ENCODE measurements at regions not wholly inside any gene's neighbourhood (a gene's known extent, or its start where the extent isn't known, plus 50 kb on each side); places are given as distances from the start of the nearest gene placed in this dataset.
"Not testable (repeated sequence)": the region's sequence is repeated elsewhere in the genome, so short reads cannot be mapped to it uniquely, and the experiment has no call there.

GRCh38 chr2:125642032-125642431 lies 1013.9 kb upstream of the GYPC start:
- DNase-seq = no peak

DNA sequence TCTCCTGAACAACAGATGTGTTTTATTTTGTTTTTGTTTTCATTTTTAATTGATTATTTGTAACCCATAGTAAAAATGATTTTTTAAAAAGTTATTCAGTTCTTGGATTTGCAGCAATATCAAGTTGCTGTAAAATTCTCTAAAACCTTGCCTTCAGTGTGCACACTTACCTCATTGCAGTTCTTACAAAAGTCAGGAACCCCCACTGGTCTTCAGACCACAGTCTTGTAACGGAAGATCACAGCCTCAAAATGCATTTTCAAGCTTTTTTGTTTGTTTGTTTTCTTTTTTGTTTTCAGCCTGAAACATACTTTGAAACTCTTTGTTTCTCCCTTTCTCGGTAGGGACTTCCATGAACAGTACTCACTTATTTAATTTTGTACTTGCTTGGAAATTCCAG lies 1012.8 kb upstream of the GYPC start:
- DNase-seq = no peak

GRCh38 chr2:125643585-125643984 lies 1012.4 kb upstream of the GYPC start:
- no peak for DNase-seq

DNA sequence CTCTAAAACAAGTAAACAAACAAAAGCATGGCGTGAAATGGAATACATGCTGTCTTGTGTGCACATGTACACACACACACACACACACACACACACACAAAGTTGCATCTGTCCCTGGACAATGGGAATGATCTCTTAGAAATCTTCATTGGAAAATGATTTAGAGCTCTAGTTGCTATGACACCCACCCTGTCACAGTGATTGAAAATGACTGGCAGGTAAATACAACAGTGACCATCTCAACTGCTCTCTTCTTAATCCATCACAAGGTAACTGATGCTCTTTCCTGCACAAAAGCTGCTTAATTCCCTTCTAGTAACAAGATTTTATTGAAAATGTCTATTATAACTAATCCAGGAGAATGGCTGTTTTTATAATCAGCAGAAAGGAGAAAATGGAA lies 1011.7 kb upstream of the GYPC start:
- no peak for DNase-seq

GRCh38 chr2:125652280-125652679 lies 1003.7 kb upstream of the GYPC start:
- no peak for DNase-seq

DNA sequence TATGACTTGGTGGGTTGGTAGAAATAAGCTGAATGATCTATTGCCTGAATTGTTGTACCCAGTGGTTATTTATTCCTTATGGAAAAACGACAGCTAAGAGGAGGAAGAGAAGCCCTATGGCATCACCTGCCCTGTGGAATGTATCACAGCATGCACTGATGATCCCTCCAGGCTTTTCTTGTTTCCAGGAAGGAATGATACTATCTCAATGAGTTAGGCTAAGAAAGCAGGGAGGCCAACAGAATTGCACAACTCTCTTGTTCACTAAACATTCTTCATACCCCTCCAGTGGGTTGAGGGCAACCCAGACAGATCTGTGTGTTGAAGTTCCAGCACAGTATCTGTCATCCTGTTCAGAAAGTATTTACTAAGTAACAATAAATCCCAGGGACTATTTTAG lies 1001.7 kb upstream of the GYPC start:
- DNase-seq = no peak

DNA sequence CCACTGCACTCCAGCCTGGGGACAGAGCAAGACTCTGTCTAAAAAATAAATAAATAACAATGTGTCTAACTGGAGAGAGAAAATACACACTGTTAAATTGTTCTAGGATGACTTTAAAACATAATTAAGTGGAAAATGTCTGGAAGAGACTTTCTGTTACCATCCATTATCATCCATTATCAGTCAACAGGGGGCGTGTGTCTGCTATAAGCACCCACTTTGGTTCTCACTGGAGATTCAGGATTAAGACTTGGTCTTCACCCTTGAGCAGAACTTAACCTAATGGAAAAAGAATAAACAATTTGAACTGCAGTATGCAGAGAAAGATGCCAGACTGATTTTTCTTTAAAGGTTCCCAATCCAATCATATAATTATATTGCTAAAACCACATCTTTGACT lies 999.8 kb upstream of the GYPC start:
- no peak for DNase-seq

DNA sequence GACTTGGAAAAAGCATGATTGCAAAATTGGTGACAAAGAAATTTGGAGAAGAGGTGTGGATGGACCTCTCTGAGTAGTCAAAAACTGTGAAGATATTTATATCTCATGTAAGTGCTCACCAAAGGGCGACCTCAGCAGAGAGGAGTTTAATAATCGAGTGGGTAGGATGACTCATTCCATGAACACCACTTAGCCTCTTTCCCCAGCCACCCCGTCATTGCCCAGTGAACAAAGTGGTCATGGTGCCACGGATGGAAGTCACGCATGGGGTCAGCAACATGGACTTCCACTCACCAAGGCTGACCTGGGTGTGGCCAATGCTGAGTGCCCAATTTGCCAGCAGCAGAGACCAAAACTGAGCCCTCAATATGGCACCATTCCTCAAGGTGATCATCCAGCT lies 997.4 kb upstream of the GYPC start:
- DNase-seq = no peak

DNA sequence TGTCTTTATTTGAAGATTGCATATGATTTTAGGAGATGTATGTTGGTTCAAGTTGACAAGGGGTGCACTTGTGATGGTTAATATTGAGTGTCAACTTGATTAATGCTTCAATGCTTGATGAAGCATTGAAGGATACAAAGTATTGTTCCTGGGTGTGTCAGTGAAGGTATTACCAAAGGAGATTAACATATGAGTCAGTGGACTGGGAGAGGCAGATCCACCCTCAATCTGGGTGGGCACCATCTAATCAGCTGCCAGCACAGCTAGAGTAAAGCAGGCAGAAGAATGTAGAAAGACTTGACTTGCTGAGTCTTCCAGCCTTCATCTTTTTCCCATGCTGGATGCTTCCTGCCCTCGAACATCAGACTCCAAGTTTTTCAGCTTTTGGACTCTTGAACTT lies 995.6 kb upstream of the GYPC start:
- DNase-seq = not testable (repeated sequence)

DNA sequence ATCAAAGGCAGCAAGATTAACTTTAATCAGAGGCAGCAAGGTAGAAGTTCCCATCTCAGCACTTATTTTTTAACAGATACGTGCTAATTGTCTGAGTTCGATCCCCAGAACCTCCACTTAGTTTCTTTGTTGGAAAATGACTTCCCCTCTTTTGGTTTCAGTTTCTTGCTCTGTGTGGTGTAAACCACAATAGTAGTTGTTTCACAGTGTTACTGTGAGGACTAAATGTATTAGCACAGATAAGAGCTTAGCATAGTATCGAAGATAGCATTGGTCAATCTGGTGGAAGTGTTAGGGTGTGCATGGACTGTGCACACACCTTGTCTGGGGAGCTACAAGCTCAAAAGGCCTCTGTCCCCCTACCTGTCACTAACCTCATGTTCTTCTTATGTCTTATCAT lies 988.3 kb upstream of the GYPC start:
- DNase-seq = no peak

- DNase-seq = no peak
Measured at GRCh38 chr2:125679903-125680302, 976.1 kb upstream of the GYPC start.

DNA sequence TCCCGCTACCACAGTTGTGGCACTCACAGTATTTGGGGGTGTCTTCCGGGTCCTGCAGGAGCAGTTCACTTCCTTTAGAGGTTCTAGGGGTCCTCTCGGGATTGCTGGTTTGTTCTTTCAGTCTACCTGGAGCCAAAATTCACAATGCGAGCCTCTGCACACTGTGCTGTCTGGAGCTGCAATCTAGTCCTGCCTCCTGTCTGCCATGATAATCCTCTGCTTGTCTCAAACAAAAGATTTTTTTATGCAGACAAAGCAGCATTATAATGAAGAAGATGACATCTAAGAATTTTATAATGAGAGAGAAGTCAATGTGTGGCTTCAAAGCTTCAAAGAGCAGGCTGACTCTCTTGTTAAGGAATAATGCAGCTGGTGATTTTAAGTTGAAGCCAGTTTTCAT lies 975.1 kb upstream of the GYPC start:
- no peak for DNase-seq

DNA sequence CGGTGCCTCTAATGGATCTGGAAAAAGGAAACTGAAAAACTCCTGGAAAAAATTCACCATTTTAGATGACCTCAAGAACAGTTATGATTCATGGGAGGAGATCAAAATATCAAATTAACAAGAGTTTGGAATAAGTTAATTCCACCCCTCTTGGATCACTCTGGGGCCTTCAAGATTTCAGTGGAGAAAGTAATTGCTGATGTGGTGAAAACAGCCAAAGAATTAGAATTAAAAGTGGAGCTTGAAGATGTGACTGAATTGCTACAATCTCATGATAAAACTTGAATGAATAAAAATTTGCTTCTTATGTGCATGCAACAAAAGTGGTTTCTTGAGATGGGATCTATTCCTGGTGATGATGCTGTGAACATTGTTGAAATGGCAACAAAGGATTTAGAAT lies 974.4 kb upstream of the GYPC start:
- DNase-seq = no peak

GRCh38 chr2:125681976-125682805 lies 973.8 kb upstream of the GYPC start:
- no peak for DNase-seq

DNA sequence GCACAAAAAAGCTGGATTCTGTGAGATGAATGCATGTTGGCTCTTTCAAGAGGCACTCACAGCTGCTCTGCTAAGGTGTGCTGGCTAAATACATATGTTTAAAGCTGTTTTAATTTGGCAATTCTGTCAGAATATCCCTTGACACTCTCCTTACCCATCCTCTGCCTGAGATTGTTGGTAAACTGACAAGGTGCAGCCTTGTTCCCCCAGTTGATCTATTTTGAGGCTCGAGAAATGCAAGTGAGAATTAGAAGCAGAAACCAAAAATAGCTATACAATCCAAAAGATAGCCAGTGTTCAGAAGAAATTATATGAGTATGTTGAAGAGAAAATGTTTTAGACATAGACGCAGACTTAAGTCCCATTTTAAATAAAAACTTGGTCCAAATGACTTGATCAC lies 971.7 kb upstream of the GYPC start:
- no peak for DNase-seq

- no peak for DNase-seq
Measured at GRCh38 chr2:125684932-125685331, 971.0 kb upstream of the GYPC start.

DNA sequence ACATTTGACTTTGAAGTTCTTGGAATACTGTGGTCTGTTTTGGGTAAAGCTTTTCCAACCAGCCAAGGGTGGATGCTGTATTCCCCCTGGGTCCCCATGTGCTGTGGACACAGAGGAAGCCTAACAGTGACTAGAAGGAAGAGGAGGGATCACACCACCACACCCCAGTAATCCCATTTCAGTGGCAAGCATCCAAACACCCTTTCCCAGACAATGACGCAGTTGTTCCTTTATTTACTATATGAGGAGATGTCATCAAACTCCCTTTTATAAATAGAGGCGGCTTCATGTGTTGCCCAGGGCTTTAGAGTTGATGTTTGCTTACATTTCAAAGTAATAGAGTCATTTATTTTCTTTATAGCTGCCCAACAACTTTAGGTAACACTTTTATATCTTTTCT lies 959.4 kb upstream of the GYPC start:
- DNase-seq = peak; percentile 74

DNA sequence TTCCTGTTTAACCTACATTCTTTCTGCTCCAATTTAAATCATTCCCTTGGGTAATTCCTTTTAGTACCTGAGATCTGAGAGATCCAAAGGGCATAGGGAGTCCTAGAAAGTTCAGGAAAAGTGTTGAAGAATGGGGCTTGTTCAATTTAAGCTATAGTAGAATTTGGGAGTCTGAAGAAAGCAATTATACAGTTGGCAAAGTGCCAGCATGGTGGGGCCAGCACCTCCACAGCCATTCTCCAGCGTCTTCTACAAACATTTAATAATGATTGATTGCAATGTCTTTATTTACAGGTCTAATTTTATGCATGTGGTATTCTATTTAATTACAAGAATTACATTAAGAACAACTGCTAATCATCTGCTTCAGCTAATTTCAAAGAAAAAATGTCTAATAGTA lies 957.7 kb upstream of the GYPC start:
- DNase-seq = no peak

DNA sequence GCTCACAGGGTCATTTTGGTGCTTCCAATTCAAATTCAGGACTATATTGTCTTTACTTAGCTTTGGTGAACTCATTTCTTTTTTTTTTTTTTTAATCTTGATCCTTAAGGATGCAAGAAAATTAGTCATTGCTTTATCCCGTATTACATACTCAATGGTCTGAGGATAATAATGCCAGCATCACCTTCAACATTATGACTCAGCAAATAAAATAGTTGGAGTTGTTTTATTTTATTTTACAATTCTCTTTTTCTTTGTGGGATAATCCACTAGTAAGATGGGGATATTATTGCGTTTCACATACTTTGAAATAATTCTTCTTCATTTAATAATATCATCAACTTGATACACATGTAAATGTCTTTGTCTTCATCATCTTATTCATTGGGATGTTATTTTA lies 954.9 kb upstream of the GYPC start:
- no peak for DNase-seq

GRCh38 chr2:125707611-125708010 lies 948.3 kb upstream of the GYPC start:
- DNase-seq = no peak

DNA sequence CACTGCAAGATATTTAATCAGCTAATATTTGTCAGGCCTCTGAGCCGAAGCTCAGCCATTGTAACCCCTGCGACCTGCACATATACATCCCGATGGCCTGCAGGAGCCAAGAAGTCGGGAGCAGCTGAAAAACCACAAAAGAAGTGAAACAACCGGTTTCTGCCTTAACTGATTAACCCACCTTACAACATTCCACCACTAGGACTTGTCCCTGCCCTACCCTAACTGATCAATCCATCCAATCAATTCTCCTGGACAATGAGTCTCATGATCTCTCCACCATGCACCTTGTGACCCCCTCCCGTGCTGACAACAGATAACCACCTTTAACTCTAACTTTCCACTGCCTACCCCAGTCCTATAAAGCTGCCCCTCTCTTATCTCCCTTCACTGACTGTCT lies 945.4 kb upstream of the GYPC start:
- no peak for DNase-seq

DNA sequence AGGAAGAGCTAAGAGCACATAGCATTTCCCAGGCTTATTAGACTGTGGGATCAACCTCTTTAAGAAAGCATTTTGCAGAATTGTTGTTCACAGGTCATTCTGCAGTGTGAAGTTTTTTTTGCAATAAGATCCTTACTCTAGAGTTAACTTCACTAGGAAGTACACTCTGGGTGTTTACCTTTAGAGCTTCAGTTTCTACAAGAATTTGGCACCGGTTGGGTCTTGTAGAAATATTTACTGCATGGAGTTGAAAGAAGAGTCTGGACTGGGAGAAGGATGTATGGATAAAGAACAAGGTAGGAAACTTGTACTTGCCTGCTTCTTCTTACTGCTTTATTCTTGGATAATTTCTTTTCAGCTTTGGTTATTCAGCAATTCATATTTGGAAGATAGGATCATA lies 944.9 kb upstream of the GYPC start:
- no peak for DNase-seq

DNA sequence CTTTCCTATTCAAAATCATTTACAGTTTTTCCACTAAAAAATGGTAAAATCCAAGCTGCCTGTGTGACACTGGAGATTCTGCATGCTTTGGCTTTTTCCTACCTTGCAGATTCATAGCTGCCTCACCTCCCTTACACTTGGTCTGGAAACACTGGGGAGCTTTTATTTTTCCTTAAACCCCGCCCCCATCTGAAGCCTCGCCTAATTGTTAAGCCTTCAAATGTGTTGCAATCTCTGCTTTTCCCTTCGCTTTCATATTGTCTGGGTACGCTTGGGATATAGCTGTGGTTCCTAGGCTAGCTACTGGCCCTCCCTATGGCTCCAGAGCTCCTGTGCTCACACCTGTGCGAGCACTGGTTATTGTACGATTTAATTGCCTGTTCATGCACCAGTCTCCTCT lies 942.4 kb upstream of the GYPC start:
- no peak for DNase-seq

- DNase-seq = no peak
Measured at GRCh38 chr2:125721072-125721721, 934.8 kb upstream of the GYPC start.

DNA sequence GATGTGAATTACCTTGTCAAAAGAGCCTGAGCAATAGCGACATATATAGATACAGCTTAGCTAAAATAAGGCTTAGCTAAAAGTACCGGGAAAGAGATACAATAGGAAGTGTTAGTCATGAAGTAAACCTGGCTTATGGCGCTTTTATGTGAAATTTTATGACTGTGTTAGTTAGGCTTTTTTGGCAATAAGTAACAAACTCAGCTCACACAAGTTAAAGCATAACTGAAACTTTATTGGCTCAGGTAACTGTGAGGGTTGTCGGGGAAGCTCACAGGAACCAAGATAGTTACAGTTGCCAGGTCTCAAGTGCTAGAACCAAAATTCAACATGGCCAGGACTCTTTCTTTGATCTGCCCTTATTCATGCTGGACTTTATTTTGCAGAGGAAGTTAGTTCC lies 925.0 kb upstream of the GYPC start:
- DNase-seq = no peak

Data from SHP77 treated with DMSO at 0.1 percent for 48 hours (cell line).